ENCODE measurements at regions not wholly inside any gene's neighbourhood (a gene's known extent, or its start where the extent isn't known, plus 50 kb on each side); places are given as distances from the start of the nearest gene placed in this dataset.
"Not testable (repeated sequence)": the region's sequence is repeated elsewhere in the genome, so short reads cannot be mapped to it uniquely, and the experiment has no call there.

- H3K27ac ChIP-seq: no peak overlapping the region
- whole genome bisulfite sequencing: 88% methylated on average over 3 of the region's 3 CpGs
- intact Hi-C loops (cut with DNase I): no loop called here
- no peak for DNase-seq (ENCODE audit: low spot score)
- no peak overlapping the region for H3K4me3 ChIP-seq
- H3K27me3 ChIP-seq (replicated peaks; ENCODE audit: insufficient read depth): no peaks in the 10 kb centered on the region
- no peaks in the 10 kb centered on the region for H3K4me1 ChIP-seq (replicated peaks)
- H3K9me3 ChIP-seq: no peaks in the 10 kb centered on the region
- no peak for TF ChIP-seq POLR2A (IDR thresholded peaks at IDR 0.05)
- TF ChIP-seq POLR2AphosphoS5 (IDR thresholded peaks at IDR 0.05): no peak
- TF ChIP-seq, protein P1, sequence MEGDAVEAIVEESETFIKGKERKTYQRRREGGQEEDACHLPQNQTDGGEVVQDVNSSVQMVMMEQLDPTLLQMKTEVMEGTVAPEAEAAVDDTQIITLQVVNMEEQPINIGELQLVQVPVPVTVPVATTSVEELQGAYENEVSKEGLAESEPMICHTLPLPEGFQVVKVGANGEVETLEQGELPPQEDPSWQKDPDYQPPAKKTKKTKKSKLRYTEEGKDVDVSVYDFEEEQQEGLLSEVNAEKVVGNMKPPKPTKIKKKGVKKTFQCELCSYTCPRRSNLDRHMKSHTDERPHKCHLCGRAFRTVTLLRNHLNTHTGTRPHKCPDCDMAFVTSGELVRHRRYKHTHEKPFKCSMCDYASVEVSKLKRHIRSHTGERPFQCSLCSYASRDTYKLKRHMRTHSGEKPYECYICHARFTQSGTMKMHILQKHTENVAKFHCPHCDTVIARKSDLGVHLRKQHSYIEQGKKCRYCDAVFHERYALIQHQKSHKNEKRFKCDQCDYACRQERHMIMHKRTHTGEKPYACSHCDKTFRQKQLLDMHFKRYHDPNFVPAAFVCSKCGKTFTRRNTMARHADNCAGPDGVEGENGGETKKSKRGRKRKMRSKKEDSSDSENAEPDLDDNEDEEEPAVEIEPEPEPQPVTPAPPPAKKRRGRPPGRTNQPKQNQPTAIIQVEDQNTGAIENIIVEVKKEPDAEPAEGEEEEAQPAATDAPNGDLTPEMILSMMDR (IDR thresholded peaks at IDR 0.05): no peak
- H3K36me3 ChIP-seq: no peaks in the 10 kb centered on the region
Measured at GRCh38 chr6:67003844-67004243, 1296.8 kb upstream of the EYS start.

DNA sequence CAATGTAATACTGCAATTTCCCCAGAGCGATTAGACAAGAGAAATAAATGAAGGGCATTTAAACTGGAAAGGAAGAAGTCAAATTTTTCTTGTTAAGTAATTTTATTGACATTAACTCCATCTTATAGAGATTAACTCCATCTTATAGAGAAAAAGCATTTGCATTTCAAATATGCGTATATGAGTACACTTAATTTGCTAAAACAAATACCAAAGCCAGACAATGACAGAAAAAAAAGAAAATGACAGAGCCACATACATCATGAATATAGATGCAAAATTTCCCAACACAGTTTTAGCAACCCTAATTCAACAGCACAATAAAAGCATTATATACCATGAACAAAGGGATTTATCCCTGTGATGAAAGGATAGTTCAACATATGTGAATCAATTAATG, 1293.1 kb upstream of the EYS start:
- Histone ChIP-seq H3K27ac (no peak overlapping the region), H3K27me3 (replicated peaks; ENCODE audit: insufficient read depth) (no peaks in the 10 kb centered on the region), H3K4me3 (no peak overlapping the region), H3K4me1 (replicated peaks) (no peaks in the 10 kb centered on the region), H3K36me3 (no peaks in the 10 kb centered on the region), H3K9me3 (no peaks in the 10 kb centered on the region)
- TF ChIP-seq, protein P1 (IDR thresholded peaks at IDR 0.05): no peak
- TF ChIP-seq POLR2A (IDR thresholded peaks at IDR 0.05): no peak
- no peak for TF ChIP-seq POLR2AphosphoS5 (IDR thresholded peaks at IDR 0.05)
- WGBS: 93% methylated on average over 2 of the region's 2 CpGs
- intact Hi-C loops (cut with DNase I): no loop called here
- no peak for DNase-seq (ENCODE audit: low spot score)

DNA sequence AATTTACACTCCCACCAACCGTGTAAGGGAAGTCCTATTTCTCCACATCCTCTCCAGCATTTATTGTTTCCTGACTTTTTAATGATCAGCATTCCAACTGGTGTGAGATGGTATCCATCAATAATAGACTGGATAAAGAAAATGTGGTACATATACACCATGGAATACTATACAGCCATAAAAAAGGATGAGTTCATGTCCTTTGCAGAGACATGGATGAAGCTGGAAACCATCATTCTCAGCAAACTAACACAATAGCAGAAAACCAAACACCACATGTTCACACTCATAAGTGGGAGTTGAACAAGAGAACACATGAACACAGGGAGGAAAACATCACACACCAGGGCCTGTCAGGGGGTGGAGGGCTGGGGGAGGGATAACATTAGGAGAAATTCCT, 1290.6 kb upstream of the EYS start:
- intact Hi-C loops (cut with DNase I); H3K36me3 ChIP-seq; H3K27me3 ChIP-seq (replicated peaks; ENCODE audit: insufficient read depth); H3K4me1 ChIP-seq (replicated peaks); DNase-seq (ENCODE audit: low spot score); H3K27ac ChIP-seq; H3K9me3 ChIP-seq; H3K4me3 ChIP-seq: not testable (repeated sequence)
- WGBS: 88% methylated on average over 1 of the region's 1 CpG

- DNase-seq (ENCODE audit: low spot score): no peak
- no peaks in the 10 kb centered on the region for H3K27me3 ChIP-seq (replicated peaks; ENCODE audit: insufficient read depth)
Measured at GRCh38 chr6:66995669-66996068, 1288.6 kb upstream of the EYS start.

DNA sequence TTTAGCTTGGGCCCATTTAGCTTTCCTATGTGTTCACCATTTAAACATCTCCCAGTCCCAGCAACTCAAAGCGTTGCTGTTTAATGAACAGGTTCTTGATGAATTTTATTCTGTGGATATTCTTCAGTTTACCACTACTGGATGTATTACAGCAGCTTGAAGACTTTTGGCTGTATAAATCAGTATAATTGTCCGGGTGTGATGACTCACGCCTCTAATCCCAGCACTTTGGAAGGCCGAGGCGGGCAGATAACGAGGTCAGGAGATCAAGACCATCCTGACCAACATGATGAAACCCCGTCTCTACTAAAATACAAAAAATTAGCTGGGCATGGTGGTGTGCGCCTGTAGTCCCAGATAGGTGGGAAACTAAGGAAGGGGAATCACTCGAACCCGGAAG, 1286.7 kb upstream of the EYS start:
- 87% methylated on average over 10 of the region's 10 CpGs for WGBS

More at GRCh38 chr6:66995669-66996068, 1288.6 kb upstream of the EYS start:
- WGBS: 89% methylated on average over 1 of the region's 1 CpG
- Histone ChIP-seq H3K4me1 (replicated peaks) (no peaks in the 10 kb centered on the region), H3K36me3 (no peaks in the 10 kb centered on the region), H3K9me3 (no peaks in the 10 kb centered on the region), H3K4me3 (no peak overlapping the region), H3K27ac (no peak overlapping the region)
- TF ChIP-seq POLR2A (IDR thresholded peaks at IDR 0.05): no peak
- no peak for TF ChIP-seq POLR2AphosphoS5 (IDR thresholded peaks at IDR 0.05)
- TF ChIP-seq, protein P1 (IDR thresholded peaks at IDR 0.05): no peak
- intact Hi-C loops (cut with DNase I): no loop called here

DNA sequence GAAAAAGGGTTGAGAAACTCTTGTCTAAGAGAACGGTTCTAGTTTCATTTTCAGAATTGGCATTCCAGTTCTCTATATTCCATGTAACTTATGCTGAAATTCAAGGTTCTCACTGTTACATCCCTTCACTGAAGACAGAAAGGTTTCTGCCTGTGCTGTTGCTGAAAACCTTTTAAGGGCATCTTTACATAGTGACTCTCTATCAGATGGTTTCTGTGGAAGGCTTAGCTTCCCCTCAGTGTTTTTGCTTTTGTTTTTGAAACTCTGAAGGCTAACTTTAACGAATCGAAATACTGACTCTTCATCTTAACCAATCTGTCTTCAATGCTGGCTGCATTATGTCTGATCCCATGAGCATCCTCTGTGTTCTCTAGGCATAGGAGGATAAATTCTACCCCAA, 1286.2 kb upstream of the EYS start:
- WGBS: 87% methylated on average over 3 of the region's 3 CpGs
- Histone ChIP-seq H3K36me3 (no peaks in the 10 kb centered on the region), H3K4me3 (no peak overlapping the region), H3K4me1 (replicated peaks) (no peaks in the 10 kb centered on the region), H3K27ac (no peak overlapping the region), H3K27me3 (replicated peaks; ENCODE audit: insufficient read depth) (no peaks in the 10 kb centered on the region), H3K9me3 (no peaks in the 10 kb centered on the region)
- no peak for DNase-seq (ENCODE audit: low spot score)
- TF ChIP-seq POLR2AphosphoS5 (IDR thresholded peaks at IDR 0.05): no peak
- TF ChIP-seq, protein P1 (IDR thresholded peaks at IDR 0.05): no peak
- no peak for TF ChIP-seq POLR2A (IDR thresholded peaks at IDR 0.05)
- intact Hi-C loops (cut with DNase I): no loop called here

More for the DNA sequence above, 1286.7 kb upstream of the EYS start:
- H3K4me3 ChIP-seq; H3K4me1 ChIP-seq (replicated peaks); H3K27ac ChIP-seq; DNase-seq (ENCODE audit: low spot score); intact Hi-C loops (cut with DNase I); H3K27me3 ChIP-seq (replicated peaks; ENCODE audit: insufficient read depth); H3K9me3 ChIP-seq; H3K36me3 ChIP-seq: not testable (repeated sequence)

Measured in prostate gland (tissue), 2 donors.